NCI-H748 (cell line): ENCODE measurements at regions not wholly inside any gene's neighbourhood (a gene's known extent, or its start where the extent isn't known, plus 50 kb on each side); places are given as distances from the start of the nearest gene placed in this dataset.

Experiments
- DNase-seq: peaks from one replicate; lab custom pipeline; 2025; ENCODE audit not compliant: unreplicated experiment; lab: John Stamatoyannopoulos, UW

GRCh38 chr6:138577151-138577915 lies 78.0 kb upstream of the NHSL1 start:
- DNase-seq: peak; percentile 42

- DNase-seq: no peak
Observed at GRCh38 chr6:138580040-138580439, 80.7 kb upstream of the NHSL1 start.

- DNase-seq: no peak
Observed at GRCh38 chr6:138580801-138581200, 81.5 kb upstream of the NHSL1 start.

GRCh38 chr6:138582573-138582972 lies 83.3 kb upstream of the NHSL1 start:
- no peak for DNase-seq

GRCh38 chr6:138586638-138587037 lies 87.3 kb upstream of the NHSL1 start:
- DNase-seq: no peak

- peak; percentile 76 for DNase-seq
Observed at GRCh38 chr6:138588805-138589434, 89.6 kb upstream of the NHSL1 start.

GRCh38 chr6:138590796-138591709 lies 91.8 kb upstream of the NHSL1 start:
- DNase-seq: peak; percentile 82

- no peak for DNase-seq
Observed at GRCh38 chr6:138592749-138593123, 93.4 kb upstream of the NHSL1 start.

GRCh38 chr6:138593124-138593877 lies 94.0 kb upstream of the NHSL1 start:
- no peak for DNase-seq

GRCh38 chr6:138593909-138594757 lies 94.8 kb upstream of the NHSL1 start:
- peak; percentile 27 for DNase-seq

- no peak for DNase-seq
Observed at GRCh38 chr6:138594758-138595140, 95.5 kb upstream of the NHSL1 start.

- no peak for DNase-seq
Observed at GRCh38 chr6:138596126-138596525, 96.8 kb upstream of the NHSL1 start.

GRCh38 chr6:138596591-138596990 lies 97.3 kb upstream of the NHSL1 start:
- no peak for DNase-seq

GRCh38 chr6:138597336-138597735 lies 98.0 kb upstream of the NHSL1 start:
- DNase-seq: no peak

- no peak for DNase-seq
Observed at GRCh38 chr6:138598562-138599173, 99.4 kb upstream of the NHSL1 start.

GRCh38 chr6:138600261-138600660 lies 101.0 kb upstream of the NHSL1 start:
- no peak for DNase-seq

GRCh38 chr6:138600726-138601125 lies 101.4 kb upstream of the NHSL1 start:
- no peak for DNase-seq

GRCh38 chr6:138601128-138601527 lies 101.8 kb upstream of the NHSL1 start:
- no peak for DNase-seq

- DNase-seq: no peak
Observed at GRCh38 chr6:138605958-138606357, 106.7 kb upstream of the NHSL1 start.
